ENCODE measurements at regions not wholly inside any gene's neighbourhood (a gene's known extent, or its start where the extent isn't known, plus 50 kb on each side); places are given as distances from the start of the nearest gene placed in this dataset.

GRCh38 chr2:42938671-42939370 is 146.4 kb upstream of the HAAO start:
- TF ChIP-seq, protein P1, sequence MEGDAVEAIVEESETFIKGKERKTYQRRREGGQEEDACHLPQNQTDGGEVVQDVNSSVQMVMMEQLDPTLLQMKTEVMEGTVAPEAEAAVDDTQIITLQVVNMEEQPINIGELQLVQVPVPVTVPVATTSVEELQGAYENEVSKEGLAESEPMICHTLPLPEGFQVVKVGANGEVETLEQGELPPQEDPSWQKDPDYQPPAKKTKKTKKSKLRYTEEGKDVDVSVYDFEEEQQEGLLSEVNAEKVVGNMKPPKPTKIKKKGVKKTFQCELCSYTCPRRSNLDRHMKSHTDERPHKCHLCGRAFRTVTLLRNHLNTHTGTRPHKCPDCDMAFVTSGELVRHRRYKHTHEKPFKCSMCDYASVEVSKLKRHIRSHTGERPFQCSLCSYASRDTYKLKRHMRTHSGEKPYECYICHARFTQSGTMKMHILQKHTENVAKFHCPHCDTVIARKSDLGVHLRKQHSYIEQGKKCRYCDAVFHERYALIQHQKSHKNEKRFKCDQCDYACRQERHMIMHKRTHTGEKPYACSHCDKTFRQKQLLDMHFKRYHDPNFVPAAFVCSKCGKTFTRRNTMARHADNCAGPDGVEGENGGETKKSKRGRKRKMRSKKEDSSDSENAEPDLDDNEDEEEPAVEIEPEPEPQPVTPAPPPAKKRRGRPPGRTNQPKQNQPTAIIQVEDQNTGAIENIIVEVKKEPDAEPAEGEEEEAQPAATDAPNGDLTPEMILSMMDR (conservative IDR thresholded peaks at IDR 0.05): no peak
- H3K27ac ChIP-seq: no peak overlapping the region

DNA sequence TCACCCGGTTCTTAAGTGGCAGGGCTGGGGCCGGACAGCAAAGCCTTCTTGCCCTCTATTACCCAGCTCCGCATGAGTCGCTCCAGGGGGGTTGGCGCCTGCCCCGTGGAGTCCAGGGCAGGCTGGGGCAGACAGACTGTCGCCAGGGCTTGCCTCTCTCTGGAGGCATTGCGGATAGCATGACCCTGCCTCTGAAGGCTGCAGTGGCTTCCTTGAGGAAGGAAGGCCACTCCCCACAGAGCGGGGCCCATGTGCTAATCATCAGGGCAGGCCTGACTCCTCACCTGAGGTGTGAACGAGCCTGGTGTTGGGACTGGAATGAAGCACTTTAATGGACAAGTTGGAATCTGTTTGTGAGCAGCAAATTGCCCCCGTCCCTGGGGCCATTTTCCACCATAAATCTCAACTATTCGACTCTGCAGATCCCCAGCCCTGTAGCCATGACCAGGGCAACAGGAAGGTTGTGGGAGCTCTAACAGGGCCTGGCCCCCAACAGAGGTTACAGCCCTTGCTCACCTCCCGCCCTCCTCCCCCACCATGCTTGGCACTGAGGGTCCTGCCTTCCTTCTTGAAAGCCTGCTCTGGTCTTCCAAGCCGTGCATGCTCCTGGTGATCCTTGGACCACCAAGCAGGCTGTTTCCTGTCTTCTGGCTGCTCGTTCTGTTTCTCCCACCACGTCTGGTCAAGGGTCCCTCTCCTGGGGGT is 144.9 kb upstream of the HAAO start:
- TF ChIP-seq, protein P1 (conservative IDR thresholded peaks at IDR 0.05): no peak

DNA sequence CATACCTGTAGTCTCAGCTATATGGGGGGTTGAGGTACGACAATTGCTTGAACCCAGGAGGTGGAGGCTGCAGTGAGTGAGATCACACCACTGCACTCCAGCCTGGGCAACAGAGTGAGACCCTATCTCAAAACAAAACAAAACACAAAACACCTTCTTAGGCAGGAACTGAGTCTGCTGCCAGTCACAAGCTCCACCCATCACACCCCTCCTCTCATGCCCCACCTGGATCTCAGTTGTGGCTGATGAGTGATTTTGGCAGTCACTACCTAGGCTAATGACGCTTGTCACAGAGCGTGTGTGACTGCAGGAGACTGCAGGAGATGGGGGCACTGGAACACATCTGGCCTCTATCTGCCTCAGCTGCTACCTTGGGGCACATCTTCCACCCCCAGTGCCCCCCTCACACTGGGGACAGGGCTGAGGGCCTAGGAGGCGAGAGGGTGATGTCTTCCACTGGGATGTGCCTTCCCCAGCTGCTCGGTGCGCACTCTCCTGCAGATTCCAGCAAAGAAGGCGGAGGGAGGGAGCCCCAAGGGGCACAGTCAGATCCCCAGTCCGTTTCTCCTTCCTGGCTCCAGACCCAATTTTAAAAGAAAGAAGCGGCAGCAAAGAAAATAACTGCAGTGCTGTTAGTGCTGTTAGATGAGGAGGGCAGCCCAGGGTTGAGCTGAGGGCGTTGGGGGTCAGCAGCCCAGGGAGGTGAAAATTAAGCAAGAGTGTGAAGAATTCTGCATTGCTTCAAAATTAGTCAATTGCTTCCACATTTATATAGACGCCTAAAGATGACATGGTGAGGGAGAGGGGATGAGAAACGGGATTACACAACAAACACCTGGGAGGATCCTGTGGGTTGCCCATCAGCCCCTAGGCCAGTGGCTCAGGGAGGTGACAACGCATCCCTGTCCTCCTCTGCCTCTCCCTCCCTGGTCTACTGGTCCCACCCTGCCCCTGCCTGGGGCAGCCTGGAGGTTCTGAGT is 143.6 kb upstream of the HAAO start:
- TF ChIP-seq, protein P1 (conservative IDR thresholded peaks at IDR 0.05): no peak

More for the DNA sequence above, 144.9 kb upstream of the HAAO start:
- no peak overlapping the region for H3K27ac ChIP-seq

GRCh38 chr2:42934580-42935186 is 142.3 kb upstream of the HAAO start:
- TF ChIP-seq, protein P1 (conservative IDR thresholded peaks at IDR 0.05): no peak
- H3K27ac ChIP-seq: no peak overlapping the region

More for the DNA sequence above, 143.6 kb upstream of the HAAO start:
- no peak overlapping the region for H3K27ac ChIP-seq

DNA sequence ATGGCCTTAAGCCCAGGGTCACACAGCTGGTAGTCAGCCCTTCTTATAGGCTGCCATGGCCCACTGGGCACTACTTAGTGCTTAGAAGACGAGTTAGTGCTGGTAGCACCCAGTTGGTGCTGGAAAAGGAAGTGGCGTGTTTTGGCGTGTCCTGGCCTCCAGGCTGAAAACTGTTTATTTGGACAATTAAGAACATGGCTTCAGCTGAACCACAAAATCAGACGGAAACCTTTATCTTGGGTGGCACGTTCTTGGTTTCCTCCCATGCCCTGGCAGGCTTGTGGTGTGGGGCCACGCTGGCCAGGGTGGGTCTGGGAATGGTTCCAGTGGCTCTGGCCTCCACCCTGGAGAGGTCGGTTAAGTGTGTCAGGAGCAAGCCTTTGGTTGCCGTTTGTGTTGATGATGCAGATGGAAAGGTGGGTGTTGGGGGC is 141.5 kb upstream of the HAAO start:
- TF ChIP-seq, protein P1 (conservative IDR thresholded peaks at IDR 0.05): no peak
- no peak overlapping the region for H3K27ac ChIP-seq

DNA sequence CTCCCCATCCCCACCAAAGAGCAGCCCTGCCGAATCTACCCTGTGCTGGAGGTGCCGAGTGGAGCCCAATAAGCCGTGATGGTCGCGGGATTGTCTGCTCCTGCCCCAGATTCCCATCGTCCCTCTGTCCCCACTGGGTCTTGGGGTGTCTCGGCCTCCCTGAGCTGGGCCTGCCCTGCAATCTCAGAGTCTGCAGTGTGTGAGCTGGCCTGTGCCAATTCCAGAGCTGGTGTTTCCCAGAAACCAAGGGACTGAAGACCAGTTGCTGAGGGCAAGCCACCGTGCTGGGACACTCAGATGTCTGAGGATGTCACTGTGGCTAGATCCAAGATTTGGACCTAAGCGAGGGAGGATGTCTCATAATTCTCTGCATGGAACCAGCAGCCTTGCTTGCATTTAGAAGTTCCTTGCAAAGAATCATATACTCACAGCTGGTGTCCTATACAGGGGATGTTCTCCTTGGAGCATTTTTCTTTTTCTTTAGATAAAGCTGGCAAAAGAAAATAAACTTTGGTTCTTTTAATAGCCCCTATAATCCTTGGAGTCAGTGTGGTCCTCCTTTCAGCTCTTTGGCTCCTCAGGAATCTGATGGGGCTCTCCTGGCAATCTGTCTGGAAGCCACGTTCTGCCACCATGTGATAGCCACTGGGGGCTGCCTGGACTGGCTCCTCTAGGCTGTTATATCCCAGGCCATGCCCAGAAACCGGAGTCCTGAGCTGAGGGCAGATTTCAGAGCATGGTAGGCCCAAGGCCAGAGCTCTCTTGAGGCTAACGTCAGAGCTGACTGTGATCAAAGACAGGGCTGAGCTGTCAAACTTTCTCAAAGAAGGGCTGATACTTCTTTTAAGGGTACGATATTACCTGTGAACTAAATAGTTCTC is 140.1 kb upstream of the HAAO start:
- H3K27ac ChIP-seq: no peak overlapping the region
- TF ChIP-seq, protein P1 (conservative IDR thresholded peaks at IDR 0.05): no peak

All from VCaP (cell line).